ENCODE measurements at regions not wholly inside any gene's neighbourhood (a gene's known extent, or its start where the extent isn't known, plus 50 kb on each side); places are given as distances from the start of the nearest gene placed in this dataset.

GRCh38 chr2:183269956-183270355 is 145.7 kb downstream of the NUP35 start:
- no peak for TF ChIP-seq CTCF (IDR thresholded peaks at IDR 0.05)
- Histone ChIP-seq H3K4me3 (no peak overlapping the region), H3K9me3 (no peaks in the 10 kb centered on the region), H3K27me3 (replicated peaks; ENCODE audit: insufficient read depth) (no peaks in the 10 kb centered on the region), H3K27ac (no peak overlapping the region), H3K4me1 (ENCODE audit: control insufficient read depth in 1 of 2, low read depth in 2 of 2) (no peaks in the 10 kb centered on the region), H3K36me3 (no peaks in the 10 kb centered on the region)
- no peak for DNase-seq (ENCODE audit: low spot score)
- ATAC-seq (ENCODE audit: insufficient number of reproducible peaks, low FRiP score, low read depth), result no peak

GRCh38 chr2:183283209-183283608 is 159.0 kb downstream of the NUP35 start:
- Histone ChIP-seq H3K27ac (no peak overlapping the region), H3K4me3 (no peak overlapping the region), H3K4me1 (ENCODE audit: control insufficient read depth in 1 of 2, low read depth in 2 of 2) (no peaks in the 10 kb centered on the region), H3K36me3 (no peaks in the 10 kb centered on the region), H3K9me3 (no peaks in the 10 kb centered on the region), H3K27me3 (replicated peaks; ENCODE audit: insufficient read depth) (no peaks in the 10 kb centered on the region)
- DNase-seq (ENCODE audit: low spot score), result no peak
- TF ChIP-seq CTCF (IDR thresholded peaks at IDR 0.05), result no peak
- ATAC-seq (ENCODE audit: insufficient number of reproducible peaks, low FRiP score, low read depth), result no peak

GRCh38 chr2:183284606-183285005 is 160.4 kb downstream of the NUP35 start:
- H3K4me3 ChIP-seq, result no peak overlapping the region
- TF ChIP-seq CTCF (IDR thresholded peaks at IDR 0.05), result no peak
- no peaks in the 10 kb centered on the region for H3K9me3 ChIP-seq
- no peak for DNase-seq (ENCODE audit: low spot score)
- no peak overlapping the region for H3K27ac ChIP-seq
- no peaks in the 10 kb centered on the region for H3K36me3 ChIP-seq
- H3K4me1 ChIP-seq (ENCODE audit: control insufficient read depth in 1 of 2, low read depth in 2 of 2), result no peaks in the 10 kb centered on the region
- no peaks in the 10 kb centered on the region for H3K27me3 ChIP-seq (replicated peaks; ENCODE audit: insufficient read depth)
- no peak for ATAC-seq (ENCODE audit: insufficient number of reproducible peaks, low FRiP score, low read depth)

GRCh38 chr2:183291436-183291835 is 167.2 kb downstream of the NUP35 start:
- DNase-seq (ENCODE audit: low spot score) (no peak), ATAC-seq (ENCODE audit: insufficient number of reproducible peaks, low FRiP score, low read depth) (no peak)
- no peaks in the 10 kb centered on the region for H3K4me1 ChIP-seq (ENCODE audit: control insufficient read depth in 1 of 2, low read depth in 2 of 2)
- no peaks in the 10 kb centered on the region for H3K36me3 ChIP-seq
- H3K27ac ChIP-seq, result no peak overlapping the region
- no peaks in the 10 kb centered on the region for H3K27me3 ChIP-seq (replicated peaks; ENCODE audit: insufficient read depth)
- no peak for TF ChIP-seq CTCF (IDR thresholded peaks at IDR 0.05)
- H3K9me3 ChIP-seq, result no peaks in the 10 kb centered on the region
- no peak overlapping the region for H3K4me3 ChIP-seq

GRCh38 chr2:183292028-183292427 is 167.8 kb downstream of the NUP35 start:
- no peak for TF ChIP-seq CTCF (IDR thresholded peaks at IDR 0.05)
- Histone ChIP-seq H3K27me3 (replicated peaks; ENCODE audit: insufficient read depth) (no peaks in the 10 kb centered on the region), H3K9me3 (no peaks in the 10 kb centered on the region), H3K36me3 (no peaks in the 10 kb centered on the region), H3K4me3 (no peak overlapping the region), H3K4me1 (ENCODE audit: control insufficient read depth in 1 of 2, low read depth in 2 of 2) (no peaks in the 10 kb centered on the region), H3K27ac (no peak overlapping the region)
- ATAC-seq (ENCODE audit: insufficient number of reproducible peaks, low FRiP score, low read depth) (no peak), DNase-seq (ENCODE audit: low spot score) (no peak)
